ENCODE measurements at regions not wholly inside any gene's neighbourhood (a gene's known extent, or its start where the extent isn't known, plus 50 kb on each side); places are given as distances from the start of the nearest gene placed in this dataset.

DNA sequence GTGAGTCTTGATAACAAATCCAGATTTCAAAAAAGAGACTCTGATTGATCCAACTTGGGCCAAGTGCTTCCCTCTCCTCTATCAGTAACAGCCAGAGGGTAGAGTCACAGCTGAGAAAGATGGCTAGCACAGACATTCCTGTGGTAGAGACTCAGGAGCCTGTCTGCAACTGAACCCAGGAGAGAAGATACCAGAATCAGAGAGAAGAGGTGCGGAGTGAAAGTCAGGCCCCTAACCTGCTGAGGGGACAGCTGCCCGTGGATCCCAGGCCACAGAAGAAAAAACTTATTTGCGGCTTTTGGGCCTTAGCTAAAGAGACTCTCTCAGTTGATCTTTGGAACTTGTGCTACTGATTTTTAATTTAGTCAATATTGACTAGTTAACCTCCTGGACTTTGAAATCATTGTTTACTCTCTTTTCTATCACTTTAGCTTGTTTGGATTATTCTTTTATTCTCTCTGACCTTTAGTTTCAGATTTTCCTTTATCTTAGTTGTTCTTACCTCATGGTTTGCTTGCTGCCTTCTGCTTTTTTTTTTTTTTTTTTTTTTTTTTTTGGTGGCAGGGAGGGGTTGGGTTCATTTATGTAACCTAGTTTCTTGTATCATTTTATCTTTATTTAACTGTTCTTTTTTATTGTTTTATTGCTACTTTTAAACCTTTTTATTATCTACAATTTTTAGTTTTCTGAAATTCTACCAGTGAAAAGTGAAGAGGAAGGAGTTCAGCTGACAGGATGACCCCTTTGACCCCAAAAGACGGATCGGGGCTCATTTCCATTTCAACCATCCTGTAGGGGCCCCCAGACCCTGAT lies 154.9 kb upstream of the KRR1 start:
- TF ChIP-seq SP1 (IDR thresholded peaks at IDR 0.05), result no peak
- no peak for TF ChIP-seq NFRKB (IDR thresholded peaks at IDR 0.05)
- no peak for TF ChIP-seq FOXK2 (IDR thresholded peaks at IDR 0.05)
- no peak for TF ChIP-seq FOXM1 (IDR thresholded peaks at IDR 0.05; ENCODE audit: borderline replicate concordance)
- no peak for TF ChIP-seq BHLHE40 (IDR thresholded peaks at IDR 0.05; ENCODE audit: borderline replicate concordance)
